ENCODE measurements at regions not wholly inside any gene's neighbourhood (a gene's known extent, or its start where the extent isn't known, plus 50 kb on each side); places are given as distances from the start of the nearest gene placed in this dataset.

GRCh38 chrX:131818297-131818936 is 204.7 kb upstream of the STK26 start:
- no peak for DNase-seq (ENCODE audit: low read depth)
- TF ChIP-seq CTCF (IDR thresholded peaks at IDR 0.05; ENCODE audit: insufficient read depth, low read depth, low read length), result no peak
- Histone ChIP-seq H3K36me3 (ENCODE audit: control insufficient read depth, insufficient read depth, low read length) (no peaks in the 10 kb centered on the region), H3K27me3 (ENCODE audit: control insufficient read depth, insufficient read depth, low read length) (no peaks in the 10 kb centered on the region), H3K4me3 (ENCODE audit: low read depth, low read length) (no peak overlapping the region)
- POLR2A ChIA-PET, result no interaction called here
- CTCF ChIA-PET, result no interaction called here

GRCh38 chrX:131821945-131822622 is 201.0 kb upstream of the STK26 start:
- Histone ChIP-seq H3K27me3 (ENCODE audit: control insufficient read depth, insufficient read depth, low read length) (no peaks in the 10 kb centered on the region), H3K36me3 (ENCODE audit: control insufficient read depth, insufficient read depth, low read length) (no peaks in the 10 kb centered on the region), H3K4me3 (ENCODE audit: low read depth, low read length) (no peak overlapping the region)
- ChIA-PET POLR2A (no interaction called here), CTCF (no interaction called here)
- DNase-seq (ENCODE audit: low read depth), result no peak
- TF ChIP-seq CTCF (IDR thresholded peaks at IDR 0.05; ENCODE audit: insufficient read depth, low read depth, low read length), result no peak

- no peaks in the 10 kb centered on the region for H3K27me3 ChIP-seq (ENCODE audit: control insufficient read depth, insufficient read depth, low read length)
- DNase-seq (ENCODE audit: low read depth), result no peak
- CTCF ChIA-PET, result interaction anchor here (0.6 kb wide), 1 partner anchor 16 kb away, joined by 3 read pairs; no protein-coding TSS in a partner anchor
- POLR2A ChIA-PET, result no interaction called here
- no peak overlapping the region for H3K4me3 ChIP-seq (ENCODE audit: low read depth, low read length)
- no peak for TF ChIP-seq CTCF (IDR thresholded peaks at IDR 0.05; ENCODE audit: insufficient read depth, low read depth, low read length)
- no peaks in the 10 kb centered on the region for H3K36me3 ChIP-seq (ENCODE audit: control insufficient read depth, insufficient read depth, low read length)
Observed at GRCh38 chrX:131826572-131826971, 196.5 kb upstream of the STK26 start.

GRCh38 chrX:131827935-131828334 is 195.2 kb upstream of the STK26 start:
- CTCF ChIA-PET, result interaction anchor here (0.7 kb wide), 1 partner anchor 38 kb away, joined by 3 read pairs; no protein-coding TSS in a partner anchor

More at GRCh38 chrX:131827935-131828334, 195.2 kb upstream of the STK26 start:
- no peak for DNase-seq (ENCODE audit: low read depth)
- POLR2A ChIA-PET, result no interaction called here
- H3K4me3 ChIP-seq (ENCODE audit: low read depth, low read length), result no peak overlapping the region
- no peaks in the 10 kb centered on the region for H3K27me3 ChIP-seq (ENCODE audit: control insufficient read depth, insufficient read depth, low read length)
- no peak for TF ChIP-seq CTCF (IDR thresholded peaks at IDR 0.05; ENCODE audit: insufficient read depth, low read depth, low read length)
- no peaks in the 10 kb centered on the region for H3K36me3 ChIP-seq (ENCODE audit: control insufficient read depth, insufficient read depth, low read length)
